IMR-90 (cell line): ENCODE measurements at regions not wholly inside any gene's neighbourhood (a gene's known extent, or its start where the extent isn't known, plus 50 kb on each side); places are given as distances from the start of the nearest gene placed in this dataset.
A peak's percentile ranks its signal among the peaks of the same experiment; 100 is the strongest.

ENCODE experiments used
- ATAC-seq: fragments of 200-7000 bp; cut with Tn5 transposase; 2 replicates; pipeline ENCODE4 v1.9.1; 2020; ENCODE audit warnings: low read depth, mild to moderate bottlenecking, moderate library complexity
- BruUV-seq: library from RNA; stranded (reverse); fragments of 400-500 nt; replicated peaks from 2 replicates; lab custom pipeline; 2021; lab: Mats Ljungman, UMichigan
- CTCF ChIA-PET: fragments of 300-600 bp; formaldehyde crosslinking; extraction: SDS; loops from one replicate; lab custom pipeline; 2021; ENCODE audit warnings: antibody characterized with exemption; lab: Yijun Ruan, JAX
- POLR2A ChIA-PET: fragments of 300-600 bp; sonication (Branson Sonifier 250); formaldehyde crosslinking; loops from one replicate; lab custom pipeline; 2022; ENCODE audit warnings: antibody characterized with exemption; ENCODE audit not compliant: unreplicated experiment; lab: Charles Lee
- DNase-seq: peaks from one replicate; pipeline ENCODE4 v3.0.0; 2013
- H2AFZ ChIP-seq: replicated peaks from 2 replicates; pipeline ENCODE3; 2013; ENCODE audit warnings: low read length, mild to moderate bottlenecking; ENCODE audit not compliant: poor library complexity
- H2AK5ac ChIP-seq: 2 replicates; pipeline ENCODE4 v1.6.1; 2013; ENCODE audit warnings: low read depth, low read length, inconsistent platforms
- H2AK9ac ChIP-seq: replicated peaks from 2 replicates; pipeline ENCODE3; 2013; ENCODE audit warnings: mild to moderate bottlenecking, low read depth, low read length, moderate library complexity; ENCODE audit not compliant: poor library complexity
- H2BK120ac ChIP-seq: 2 replicates; pipeline ENCODE4 v1.6.1; 2013; ENCODE audit warnings: low read depth, low read length, inconsistent platforms
- H2BK15ac ChIP-seq: 3 replicates; pipeline ENCODE4 v1.6.1; 2013; ENCODE audit warnings: low read depth, low read length, inconsistent platforms
- H2BK20ac ChIP-seq: 2 replicates; pipeline ENCODE4 v1.6.1; 2013; ENCODE audit warnings: low read depth, mild to moderate bottlenecking, inconsistent platforms, low read length, moderate library complexity
- H2BK5ac ChIP-seq: 2 replicates; pipeline ENCODE4 v1.6.1; 2013; ENCODE audit warnings: mild to moderate bottlenecking, low read depth, low read length, inconsistent platforms; ENCODE audit not compliant: poor library complexity, severe bottlenecking
- H3K14ac ChIP-seq: replicated peaks from 2 replicates; pipeline ENCODE4 v1.6.1; 2013; ENCODE audit warnings: low read depth, low read length, inconsistent platforms
- H3K18ac ChIP-seq: 2 replicates; pipeline ENCODE4 v1.6.1; 2013; ENCODE audit warnings: low read depth, low read length, control low read depth
- H3K23ac ChIP-seq: 2 replicates; pipeline ENCODE4 v1.6.1; 2013; ENCODE audit warnings: low read depth, low read length, inconsistent platforms
- H3K27ac ChIP-seq: 2 replicates; pipeline ENCODE4 v1.5.1; 2013; ENCODE audit warnings: mild to moderate bottlenecking, control low read depth, low read length; ENCODE audit not compliant: insufficient read depth
- H3K27me3 ChIP-seq: 2 replicates; pipeline ENCODE4 v1.6.1; 2013; ENCODE audit warnings: low read length; ENCODE audit not compliant: control insufficient read depth, insufficient read depth
- H3K36me3 ChIP-seq: 2 replicates; pipeline ENCODE4 v1.6.1; 2013; ENCODE audit warnings: low read length, mixed read lengths; ENCODE audit not compliant: control insufficient read depth, insufficient read depth
- H3K4ac ChIP-seq: 2 replicates; pipeline ENCODE4 v1.6.1; 2013; ENCODE audit warnings: low read depth, low read length, inconsistent platforms
- H3K4me1 ChIP-seq: 2 replicates; pipeline ENCODE4 v1.6.1; 2013; ENCODE audit warnings: low read length, mixed read lengths; ENCODE audit not compliant: control insufficient read depth, insufficient read depth
- H3K4me2 ChIP-seq: 2 replicates; pipeline ENCODE4 v1.6.1; 2013; ENCODE audit warnings: low read depth, mild to moderate bottlenecking, control low read depth, low read length, moderate library complexity
- H3K4me3 ChIP-seq: 2 replicates; pipeline ENCODE4 v1.5.1; 2013; ENCODE audit warnings: low read depth, mild to moderate bottlenecking, control low read depth, low read length, moderate library complexity; ENCODE audit not compliant: insufficient read depth
- H3K56ac ChIP-seq: 2 replicates; pipeline ENCODE4 v1.6.1; 2013; ENCODE audit warnings: low read length, inconsistent platforms; ENCODE audit not compliant: insufficient read depth; ENCODE audit errors: extremely low read depth
- H3K79me1 ChIP-seq, 2 experiments: 2 replicates each; pipeline ENCODE4 v1.6.1; 2013; ENCODE audit warnings: low read length in 2 of 2, inconsistent platforms in 1 of 2, low read depth in 1 of 2
- H3K9ac ChIP-seq: 2 replicates; pipeline ENCODE4 v1.6.1; 2013; ENCODE audit warnings: low read depth, low read length, control low read depth
- H3K9me1 ChIP-seq: 2 replicates; pipeline ENCODE4 v1.6.1; 2013; ENCODE audit warnings: low read length, inconsistent platforms; ENCODE audit not compliant: insufficient read depth
- H3K9me3 ChIP-seq: 2 replicates; pipeline ENCODE4 v1.6.1; 2013; ENCODE audit warnings: low read length; ENCODE audit not compliant: control insufficient read depth, insufficient read depth
- H4K20me1 ChIP-seq: 2 replicates; pipeline ENCODE4 v1.6.1; 2013; ENCODE audit warnings: low read length, inconsistent platforms; ENCODE audit not compliant: insufficient read depth
- H4K5ac ChIP-seq: 2 replicates; pipeline ENCODE4 v1.6.1; 2013; ENCODE audit warnings: mild to moderate bottlenecking, low read depth, low read length, control low read depth
- H4K8ac ChIP-seq, 2 experiments: 2 replicates each; pipeline ENCODE4 v1.6.1; 2013; ENCODE audit warnings: low read depth in 2 of 2, low read length in 2 of 2, control low read depth in 1 of 2, inconsistent platforms in 1 of 2
- H4K91ac ChIP-seq: 2 replicates; pipeline ENCODE4 v1.6.1; 2013; ENCODE audit warnings: low read depth, low read length, inconsistent platforms; ENCODE audit not compliant: insufficient read depth
- NFE2L2 ChIP-seq: fragments of 150-350 bp; IDR thresholded peaks from 2 replicates; pipeline ENCODE4 v1.6.1; 2016; ENCODE audit warnings: low read depth, mild to moderate bottlenecking, low read length
- RAD21 ChIP-seq: IDR thresholded peaks from 2 replicates; pipeline ENCODE4 v1.6.1; 2012; ENCODE audit warnings: low read length, improper control_type of control experiment
- RFX5 ChIP-seq: IDR thresholded peaks from 2 replicates; pipeline ENCODE4 v1.8.0; 2012; ENCODE audit warnings: low read depth, mild to moderate bottlenecking, low read length, moderate library complexity
- whole genome bisulfite sequencing, 2 experiments: methylation state at CpG; one replicate each; pipeline versions ENCODE4 v1.1.5 to v1.1.7; 2013; ENCODE audit warnings: missing lambda C conversion rate in 2 of 2; ENCODE audit not compliant: insufficient read length in 1 of 2; ENCODE audit errors: extremely low coverage in 2 of 2; 5-methylcytosine and 5-hydroxymethylcytosine counted together
- dilution Hi-C: fragments of 300-500 bp; cut with HindIII; formaldehyde crosslinking; loops from one replicate; pipeline ENCODE4 v1.14.3; 2018; ENCODE audit warnings: low sequenced_read_pairs; ENCODE audit not compliant: unreplicated experiment
- in situ Hi-C: fragments of 300-500 bp; cut with MboI; formaldehyde crosslinking; loops from 3 replicates; pipeline ENCODE4 v1.14.3; 2019; ENCODE audit warnings: low sequenced_read_pairs, inconsistent platforms, mixed read lengths
- intact Hi-C: fragments of 100-400 bp; cut with micrococcal nuclease; formaldehyde crosslinking; loops from 2 replicates; pipeline ENCODE4 v1.10.0; 2022

DNA sequence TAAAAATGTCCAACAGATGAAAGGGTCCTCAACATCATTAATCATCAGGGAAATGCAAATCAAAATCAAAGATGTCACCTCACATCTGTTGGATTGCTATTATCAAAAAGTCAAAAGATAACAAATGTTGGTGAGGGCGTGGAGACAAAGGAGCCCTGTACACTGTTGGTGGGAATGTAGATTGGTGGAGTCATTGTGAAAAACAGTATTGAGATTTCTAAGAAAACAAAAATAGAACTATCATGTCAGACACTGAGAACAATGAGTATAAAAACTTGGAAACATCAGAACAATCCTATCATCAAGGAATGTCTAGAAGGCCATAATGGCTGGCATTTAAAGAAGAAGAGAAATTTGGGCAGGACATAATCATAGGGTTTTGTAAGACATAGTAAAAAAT is 209.2 kb upstream of the PTGFR start:
- no peak overlapping the region for H3K14ac ChIP-seq
- no peak overlapping the region for H3K18ac ChIP-seq
- no peak overlapping the region for H3K9ac ChIP-seq
- no peak overlapping the region for H2AK9ac ChIP-seq
- H2BK20ac ChIP-seq = peak overlapping the region; percentile 18; the same call in 1 of the 2 replicates
- POLR2A ChIA-PET = no interaction called here
- no peak overlapping the region for H3K56ac ChIP-seq
- TF ChIP-seq RFX5 (no peak), RAD21 (no peak), NFE2L2 (no peak)
- H3K36me3 ChIP-seq = no peaks in the 10 kb centered on the region
- intact Hi-C loops (no loop called here), in situ Hi-C loops (no loop called here), dilution Hi-C loops (no loop called here)
- H3K79me1 ChIP-seq = no peaks in the 10 kb centered on the region
- no peak overlapping the region for H2AK5ac ChIP-seq
- H3K4me3 ChIP-seq = no peak overlapping the region
- H3K27me3 ChIP-seq = no peaks in the 10 kb centered on the region
- peaks cover 19% of the 10 kb centered on the region; the same call in 1 of the 2 replicates for H3K4me1 ChIP-seq
- H4K8ac ChIP-seq = no peak overlapping the region
- H2AFZ ChIP-seq = no peak overlapping the region
- peak overlapping the region; percentile 21; the same call in 1 of the 2 replicates for H2BK120ac ChIP-seq
- no peak overlapping the region for H3K4me2 ChIP-seq
- H3K23ac ChIP-seq = no peak overlapping the region
- CTCF ChIA-PET = no interaction called here
- no peak overlapping the region for H2BK15ac ChIP-seq
- BruUV-seq = no TSS peak
- H3K9me3 ChIP-seq = no peaks in the 10 kb centered on the region
- H4K20me1 ChIP-seq = no peaks in the 10 kb centered on the region
- WGBS, 2 experiments = no CpG with 5 or more reads among the region's 1 CpG
- H3K27ac ChIP-seq = no peak overlapping the region
- no peak for ATAC-seq
- no peak overlapping the region for H4K91ac ChIP-seq
- peaks cover 14% of the 10 kb centered on the region for H3K9me1 ChIP-seq
- no peak overlapping the region for H2BK5ac ChIP-seq
- DNase-seq = no peak
- H4K5ac ChIP-seq = no peak overlapping the region
- H3K4ac ChIP-seq = no peak overlapping the region
